ENCODE measurements at regions not wholly inside any gene's neighbourhood (a gene's known extent, or its start where the extent isn't known, plus 50 kb on each side); places are given as distances from the start of the nearest gene placed in this dataset.

DNA sequence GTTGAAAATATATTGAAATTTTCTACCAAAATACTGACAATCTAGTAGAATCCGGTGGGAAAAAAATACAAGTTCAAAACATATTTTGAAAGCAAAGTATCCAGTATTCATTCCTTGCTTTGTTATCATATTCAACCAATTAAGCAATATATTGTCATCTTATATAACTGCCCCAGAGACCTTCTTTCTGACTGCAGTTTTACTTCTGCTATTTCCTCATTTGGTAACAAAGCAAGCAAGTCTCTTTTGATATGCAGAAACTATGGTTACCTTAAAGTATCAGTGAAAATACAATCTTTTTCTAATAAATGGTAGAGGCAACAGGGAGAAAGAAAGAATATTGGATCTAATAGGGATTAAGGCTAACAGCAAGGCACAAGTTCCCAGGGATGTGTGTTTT lies 663.7 kb upstream of the MEF2C start:
- Histone ChIP-seq H3K14ac (replicated peaks; ENCODE audit: low read depth, low read length) (no peak overlapping the region), H2BK20ac (ENCODE audit: low read depth, low read length) (no peak overlapping the region)
- POLR2A ChIA-PET (ENCODE audit: unreplicated experiment), result no interaction called here

More for the DNA sequence above, 663.7 kb upstream of the MEF2C start:
- H3K27ac ChIP-seq (ENCODE audit: insufficient read depth, low read length), result no peak overlapping the region
- H4K8ac ChIP-seq (ENCODE audit: low read depth in 2 of 2, low read length in 2 of 2), result no peak overlapping the region
- DNase-seq (no peak), ATAC-seq (ENCODE audit: low read depth) (no peak)
- no peak overlapping the region for H2BK5ac ChIP-seq (ENCODE audit: low read depth, low read length, poor library complexity, severe bottlenecking)
- no peak overlapping the region for H4K5ac ChIP-seq (ENCODE audit: low read depth, low read length)
- H2BK120ac ChIP-seq (ENCODE audit: low read depth, low read length), result no peak overlapping the region
- no peak overlapping the region for H3K4ac ChIP-seq (ENCODE audit: low read depth, low read length)
- dilution Hi-C loops (cut with HindIII; ENCODE audit: low sequenced_read_pairs, unreplicated experiment), result no loop called here
- H3K9ac ChIP-seq (ENCODE audit: low read depth, low read length), result no peak overlapping the region
- no peaks in the 10 kb centered on the region for H3K4me1 ChIP-seq (ENCODE audit: control insufficient read depth, insufficient read depth, low read length)
- H3K9me3 ChIP-seq (ENCODE audit: control insufficient read depth, insufficient read depth, low read length), result no peaks in the 10 kb centered on the region
- H4K20me1 ChIP-seq (ENCODE audit: insufficient read depth, low read length), result no peaks in the 10 kb centered on the region
- no peak overlapping the region for H4K91ac ChIP-seq (ENCODE audit: insufficient read depth, low read depth, low read length)
- in situ Hi-C loops (cut with MboI; ENCODE audit: low sequenced_read_pairs), result no loop called here
- no peak overlapping the region for H2AK5ac ChIP-seq (ENCODE audit: low read depth, low read length)
- TF ChIP-seq RCOR1 (IDR thresholded peaks at IDR 0.05; ENCODE audit: insufficient replicate concordance, low read length) (no peak), BHLHE40 (IDR thresholded peaks at IDR 0.05; ENCODE audit: low read depth, low read length) (no peak), POLR2A (IDR thresholded peaks at IDR 0.05; ENCODE audit: low read depth, low read length) (no peak), CEBPB (IDR thresholded peaks at IDR 0.05; ENCODE audit: low read depth, low read length) (no peak), MXI1 (IDR thresholded peaks at IDR 0.05; ENCODE audit: borderline replicate concordance, low read depth, low read length) (no peak), NFE2L2 (IDR thresholded peaks at IDR 0.05; ENCODE audit: low read depth, low read length) (no peak), FOS (IDR thresholded peaks at IDR 0.05; ENCODE audit: low read depth, low read length) (no peak), RFX5 (IDR thresholded peaks at IDR 0.05; ENCODE audit: low read depth, low read length) (no peak), SMC3 (IDR thresholded peaks at IDR 0.05; ENCODE audit: low read depth, low read length) (no peak), MAZ (IDR thresholded peaks at IDR 0.05; ENCODE audit: borderline replicate concordance, low read depth, low read length) (no peak), CHD1 (IDR thresholded peaks at IDR 0.05; ENCODE audit: low read depth, low read length) (no peak), RAD21 (IDR thresholded peaks at IDR 0.05; ENCODE audit: low read length) (no peak), MAFK (IDR thresholded peaks at IDR 0.05; ENCODE audit: low read depth, low read length) (no peak)
- TF ChIP-seq, protein P1, sequence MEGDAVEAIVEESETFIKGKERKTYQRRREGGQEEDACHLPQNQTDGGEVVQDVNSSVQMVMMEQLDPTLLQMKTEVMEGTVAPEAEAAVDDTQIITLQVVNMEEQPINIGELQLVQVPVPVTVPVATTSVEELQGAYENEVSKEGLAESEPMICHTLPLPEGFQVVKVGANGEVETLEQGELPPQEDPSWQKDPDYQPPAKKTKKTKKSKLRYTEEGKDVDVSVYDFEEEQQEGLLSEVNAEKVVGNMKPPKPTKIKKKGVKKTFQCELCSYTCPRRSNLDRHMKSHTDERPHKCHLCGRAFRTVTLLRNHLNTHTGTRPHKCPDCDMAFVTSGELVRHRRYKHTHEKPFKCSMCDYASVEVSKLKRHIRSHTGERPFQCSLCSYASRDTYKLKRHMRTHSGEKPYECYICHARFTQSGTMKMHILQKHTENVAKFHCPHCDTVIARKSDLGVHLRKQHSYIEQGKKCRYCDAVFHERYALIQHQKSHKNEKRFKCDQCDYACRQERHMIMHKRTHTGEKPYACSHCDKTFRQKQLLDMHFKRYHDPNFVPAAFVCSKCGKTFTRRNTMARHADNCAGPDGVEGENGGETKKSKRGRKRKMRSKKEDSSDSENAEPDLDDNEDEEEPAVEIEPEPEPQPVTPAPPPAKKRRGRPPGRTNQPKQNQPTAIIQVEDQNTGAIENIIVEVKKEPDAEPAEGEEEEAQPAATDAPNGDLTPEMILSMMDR (conservative IDR thresholded peaks at IDR 0.05; ENCODE audit: low read depth, low read length), result no peak
- TF ChIP-seq, protein P2, sequence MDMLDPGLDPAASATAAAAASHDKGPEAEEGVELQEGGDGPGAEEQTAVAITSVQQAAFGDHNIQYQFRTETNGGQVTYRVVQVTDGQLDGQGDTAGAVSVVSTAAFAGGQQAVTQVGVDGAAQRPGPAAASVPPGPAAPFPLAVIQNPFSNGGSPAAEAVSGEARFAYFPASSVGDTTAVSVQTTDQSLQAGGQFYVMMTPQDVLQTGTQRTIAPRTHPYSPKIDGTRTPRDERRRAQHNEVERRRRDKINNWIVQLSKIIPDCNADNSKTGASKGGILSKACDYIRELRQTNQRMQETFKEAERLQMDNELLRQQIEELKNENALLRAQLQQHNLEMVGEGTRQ (IDR thresholded peaks at IDR 0.05; ENCODE audit: low read depth, low read length), result no peak
- TF ChIP-seq, protein P3, sequence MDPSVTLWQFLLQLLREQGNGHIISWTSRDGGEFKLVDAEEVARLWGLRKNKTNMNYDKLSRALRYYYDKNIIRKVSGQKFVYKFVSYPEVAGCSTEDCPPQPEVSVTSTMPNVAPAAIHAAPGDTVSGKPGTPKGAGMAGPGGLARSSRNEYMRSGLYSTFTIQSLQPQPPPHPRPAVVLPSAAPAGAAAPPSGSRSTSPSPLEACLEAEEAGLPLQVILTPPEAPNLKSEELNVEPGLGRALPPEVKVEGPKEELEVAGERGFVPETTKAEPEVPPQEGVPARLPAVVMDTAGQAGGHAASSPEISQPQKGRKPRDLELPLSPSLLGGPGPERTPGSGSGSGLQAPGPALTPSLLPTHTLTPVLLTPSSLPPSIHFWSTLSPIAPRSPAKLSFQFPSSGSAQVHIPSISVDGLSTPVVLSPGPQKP (IDR thresholded peaks at IDR 0.05; ENCODE audit: borderline replicate concordance, low read depth, low read length), result no peak
- H3K36me3 ChIP-seq (ENCODE audit: control insufficient read depth, insufficient read depth, low read length), result no peaks in the 10 kb centered on the region
- H3K27me3 ChIP-seq (ENCODE audit: control insufficient read depth, insufficient read depth, low read length), result no peaks in the 10 kb centered on the region
- CTCF ChIA-PET, result no interaction called here
- no peaks in the 10 kb centered on the region for H3K9me1 ChIP-seq (ENCODE audit: insufficient read depth, low read length)
- no peaks in the 10 kb centered on the region for H3K79me1 ChIP-seq (ENCODE audit: low read depth in 1 of 2, low read length in 2 of 2)
- H2AK9ac ChIP-seq (replicated peaks; ENCODE audit: low read depth, low read length, poor library complexity), result no peak overlapping the region
- no CpG with 5 or more reads among the region's 1 CpG for WGBS, 2 experiments (ENCODE audit: extremely low coverage in 2 of 2, insufficient read length in 1 of 2)
- no peak overlapping the region for H3K56ac ChIP-seq (ENCODE audit: extremely low read depth, insufficient read depth, low read length)
- no peak overlapping the region for H2BK15ac ChIP-seq (ENCODE audit: low read depth, low read length)
- intact Hi-C loops (cut with micrococcal nuclease), result no loop called here
- no peak overlapping the region for H3K23ac ChIP-seq (ENCODE audit: low read depth, low read length)
- no peak overlapping the region for H2AFZ ChIP-seq (replicated peaks; ENCODE audit: low read length, poor library complexity)
- no peak overlapping the region for H3K4me3 ChIP-seq (ENCODE audit: insufficient read depth, low read depth, low read length)
- H3K4me2 ChIP-seq (ENCODE audit: low read depth, low read length), result no peak overlapping the region
- no peak overlapping the region for H3K18ac ChIP-seq (ENCODE audit: low read depth, low read length)
- no TSS peak for BruUV-seq (replicated peaks)
